NCI-H1694 (cell line): ENCODE measurements at regions not wholly inside any gene's neighbourhood (a gene's known extent, or its start where the extent isn't known, plus 50 kb on each side); places are given as distances from the start of the nearest gene placed in this dataset.
"Not testable (repeated sequence)": the region's sequence is repeated elsewhere in the genome, so short reads cannot be mapped to it uniquely, and the experiment has no call there.

ENCODE experiments used
- DNase-seq: peaks from one replicate; lab custom pipeline; 2025; lab: John Stamatoyannopoulos, UW

DNA sequence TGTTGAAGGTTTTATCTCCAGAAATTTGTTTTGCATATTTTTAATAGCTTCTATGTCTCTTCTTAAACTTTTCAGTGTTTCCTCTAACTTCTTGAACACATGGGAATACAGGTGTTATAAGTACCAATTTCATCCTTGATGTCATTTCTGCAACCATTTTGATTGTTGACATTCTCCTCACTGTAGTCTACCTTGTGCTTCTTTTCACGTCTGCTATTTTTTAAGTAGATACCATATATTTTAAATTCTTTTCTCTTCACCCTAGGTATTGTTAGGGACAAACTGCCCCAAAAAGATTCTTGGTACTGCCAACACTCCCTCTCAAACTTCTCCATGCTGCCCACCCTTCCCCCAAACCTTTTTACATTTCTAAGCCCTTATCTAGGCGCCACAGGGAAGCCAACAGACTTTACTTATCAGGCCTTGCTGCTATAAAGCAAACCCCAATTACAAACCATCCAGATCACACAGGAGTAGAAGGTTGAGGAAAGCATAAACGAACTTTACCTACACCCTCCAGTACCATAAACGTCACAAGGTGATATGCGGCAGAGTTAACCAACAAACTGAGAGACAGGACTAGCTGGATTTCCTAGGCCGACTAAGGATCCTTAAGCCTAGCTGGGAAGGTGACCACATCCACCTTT lies 1165.3 kb downstream of the TAF11L14 start:
- no peak for DNase-seq

- no peak for DNase-seq
These were observed 1166.2 kb downstream of the TAF11L14 start for GRCh38 chr5:18800293-18801025.

DNA sequence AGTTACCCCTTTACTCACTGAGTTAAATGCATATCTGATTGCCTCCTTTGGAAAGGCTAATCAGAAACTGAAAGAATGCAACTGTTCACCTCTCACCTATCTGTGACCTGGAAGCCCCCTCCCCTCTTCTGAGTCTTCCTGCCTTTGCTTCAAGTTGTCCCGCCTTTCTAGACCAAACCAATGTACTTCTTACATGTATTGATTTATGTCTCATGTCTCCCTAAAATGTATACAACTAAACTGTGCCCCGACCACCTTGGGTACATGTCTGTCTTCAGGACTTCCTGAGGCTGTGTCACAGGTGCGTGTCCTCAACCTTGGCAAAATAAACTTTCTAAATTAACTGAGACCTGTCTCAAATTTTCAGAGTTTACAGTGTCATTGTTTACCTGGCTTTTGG lies 1167.2 kb downstream of the TAF11L14 start:
- DNase-seq: not testable (repeated sequence)

GRCh38 chr5:18802336-18802735 lies 1168.1 kb downstream of the TAF11L14 start:
- DNase-seq: no peak

- no peak for DNase-seq
These were observed 1171.1 kb downstream of the TAF11L14 start for GRCh38 chr5:18805376-18805775.

- DNase-seq: no peak
These were observed 1173.2 kb downstream of the TAF11L14 start for GRCh38 chr5:18807256-18808149.

DNA sequence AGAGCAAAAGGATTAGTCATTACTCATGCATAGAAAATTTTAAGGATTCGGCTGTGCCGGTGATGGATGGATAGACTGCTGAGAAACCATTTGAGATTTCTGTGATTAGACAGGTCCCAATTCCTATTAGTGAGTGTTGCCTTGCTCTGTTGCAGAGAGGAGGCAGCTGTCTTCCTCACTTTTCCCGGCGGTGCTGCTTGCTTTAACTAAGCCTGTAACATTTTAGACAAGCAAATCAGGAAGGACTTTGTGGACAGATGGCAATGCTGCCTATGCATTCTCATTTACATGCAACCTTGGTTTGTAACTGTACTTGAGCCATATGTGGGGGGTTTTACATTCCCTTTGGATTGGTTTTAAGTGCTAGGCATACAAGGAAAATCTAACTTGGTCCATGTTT lies 1176.3 kb downstream of the CDH18 start:
- DNase-seq: peak; percentile 88

GRCh38 chr5:18828351-18828750 lies 1159.6 kb downstream of the CDH18 start:
- no peak for DNase-seq

- DNase-seq: no peak
These were observed 1158.5 kb downstream of the CDH18 start for GRCh38 chr5:18829539-18829938.

DNA sequence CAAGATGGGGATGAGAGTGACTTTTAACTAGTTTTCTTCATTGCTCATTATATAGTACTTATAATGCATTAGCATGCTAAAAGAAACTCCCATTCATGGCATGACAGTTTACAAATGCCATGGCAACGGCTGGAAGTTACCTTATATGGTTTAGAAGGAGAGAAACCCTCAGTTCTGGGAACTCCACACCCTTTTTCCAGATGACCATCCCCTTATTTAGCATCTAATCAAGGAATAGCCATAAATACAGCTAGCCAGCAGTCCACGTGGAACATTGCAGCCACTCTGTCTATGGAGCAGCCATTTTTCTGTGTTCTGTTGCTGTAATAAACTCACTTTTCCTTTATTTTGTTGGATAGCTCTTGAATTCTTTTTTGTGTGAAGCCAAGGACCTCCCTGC lies 1137.8 kb downstream of the CDH18 start:
- no peak for DNase-seq

DNA sequence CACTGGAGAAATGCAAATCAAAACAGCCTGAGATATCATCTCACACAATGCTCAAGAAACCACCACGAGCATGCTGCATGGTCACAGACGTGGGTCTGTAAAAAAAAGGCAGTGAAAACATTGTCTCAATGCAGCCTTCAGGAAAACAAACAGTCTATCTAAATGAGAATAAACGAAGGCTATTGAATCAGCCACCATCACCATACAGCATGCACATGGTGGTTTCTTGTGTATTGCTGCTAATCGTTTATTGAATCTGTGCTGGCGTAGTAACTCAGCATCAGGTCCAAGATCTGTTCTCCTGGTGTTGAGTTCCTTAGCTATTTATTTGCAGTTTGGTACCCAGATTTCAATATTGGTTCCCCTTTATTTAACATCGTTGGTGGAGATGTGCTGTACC lies 1115.0 kb downstream of the CDH18 start:
- DNase-seq: no peak

- no peak for DNase-seq
These were observed 1111.4 kb downstream of the CDH18 start for GRCh38 chr5:18876565-18876964.

DNA sequence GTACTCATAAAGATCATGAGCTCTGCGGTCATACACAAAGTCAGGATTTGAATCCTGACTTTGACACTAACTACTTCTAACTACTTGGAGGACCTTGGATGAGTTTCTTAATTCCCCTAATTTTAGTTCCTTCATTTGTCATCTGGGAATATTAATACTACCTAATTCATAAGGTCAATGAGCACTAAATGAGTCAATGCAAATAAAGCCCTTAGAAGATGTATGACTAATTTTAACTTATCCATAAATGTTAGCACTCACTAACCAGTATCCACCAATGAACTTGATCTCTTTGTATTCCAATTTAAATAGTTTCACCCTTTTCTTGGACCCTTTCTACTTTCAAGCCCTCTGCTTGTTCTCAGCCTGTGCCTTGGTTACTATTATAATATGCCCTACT lies 1106.4 kb downstream of the CDH18 start:
- no peak for DNase-seq

GRCh38 chr5:18882154-18882553 lies 1105.8 kb downstream of the CDH18 start:
- no peak for DNase-seq

- DNase-seq: no peak
These were observed 1099.2 kb downstream of the CDH18 start for GRCh38 chr5:18888821-18889220.

DNA sequence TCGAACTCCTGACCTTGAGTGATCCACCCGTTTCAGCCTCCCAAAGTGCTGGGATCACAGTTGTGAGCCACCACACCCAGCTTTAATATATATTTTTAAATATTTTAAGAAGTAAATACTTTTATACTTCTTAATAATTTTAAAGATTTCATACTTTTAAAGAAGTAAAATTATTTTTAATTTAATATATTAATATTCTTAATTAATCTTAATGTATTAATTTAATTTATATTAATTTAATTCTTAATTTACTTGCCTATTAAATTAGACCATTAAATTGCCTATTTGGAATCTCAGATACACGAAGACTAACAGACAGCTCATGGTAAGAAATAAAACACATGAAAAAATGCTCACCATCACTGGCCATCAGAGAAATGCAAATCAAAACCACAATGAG lies 1087.4 kb downstream of the CDH18 start:
- no peak for DNase-seq

- DNase-seq: no peak
These were observed 1067.0 kb downstream of the CDH18 start for GRCh38 chr5:18920966-18921365.

DNA sequence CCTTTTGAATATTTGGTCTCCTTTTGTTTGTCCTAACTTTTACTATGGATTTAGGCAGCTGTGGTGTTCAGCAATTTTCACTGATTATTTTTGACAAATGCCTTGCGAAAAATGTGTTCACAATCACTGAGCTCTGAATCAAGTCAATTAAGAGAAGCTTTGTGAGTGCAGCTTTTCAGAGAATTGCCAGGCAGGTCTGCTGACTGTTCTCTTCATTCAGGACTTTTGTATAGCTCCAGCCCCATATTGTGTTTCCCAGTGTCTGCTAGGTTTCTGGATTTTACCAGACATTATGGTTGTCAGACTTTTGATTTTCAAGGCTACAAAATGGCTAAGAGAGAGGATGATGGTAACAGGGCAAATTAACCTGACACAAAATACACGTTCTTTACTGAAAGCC lies 1055.9 kb downstream of the CDH18 start:
- DNase-seq: no peak

DNA sequence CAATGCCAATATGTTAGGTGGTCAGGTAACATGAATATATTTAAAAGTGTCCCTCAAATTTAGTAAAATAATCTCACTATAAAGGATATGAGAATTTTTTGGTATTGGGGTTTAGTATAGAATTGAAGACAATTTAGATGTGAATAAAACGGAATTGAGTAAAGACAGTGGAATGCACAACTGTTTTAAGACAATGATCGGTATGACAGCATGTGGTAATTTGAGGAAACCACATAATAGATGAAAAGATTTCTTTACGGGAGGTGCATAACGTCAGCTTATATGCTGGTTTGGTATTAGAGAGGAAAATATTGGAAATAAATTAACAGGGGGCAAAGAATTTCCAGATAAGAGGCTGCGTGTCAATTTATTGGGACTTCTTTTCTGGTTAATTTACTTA lies 1043.2 kb downstream of the CDH18 start:
- DNase-seq: no peak

DNA sequence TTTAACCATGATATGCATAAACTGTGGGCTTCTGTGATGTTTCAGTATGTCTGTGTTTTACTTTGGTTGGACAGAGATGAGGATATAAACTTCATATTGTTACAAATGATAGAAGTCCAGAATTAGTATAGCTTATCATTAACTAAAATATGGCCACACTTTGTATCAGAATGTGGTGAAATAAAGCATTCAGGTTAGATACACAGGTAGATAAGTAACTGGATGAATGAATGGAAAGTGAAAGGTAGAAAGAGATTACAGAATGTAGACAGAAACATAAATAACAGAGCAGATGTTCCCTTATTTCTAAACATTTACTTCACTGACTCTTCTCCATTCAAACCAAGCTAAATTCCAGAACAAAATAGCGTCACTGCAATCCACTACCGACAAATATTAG lies 1033.8 kb downstream of the CDH18 start:
- DNase-seq: no peak

GRCh38 chr5:18959535-18959934 lies 1028.5 kb downstream of the CDH18 start:
- peak; percentile 94 for DNase-seq

- no peak for DNase-seq
These were observed 1026.8 kb downstream of the CDH18 start for GRCh38 chr5:18961234-18961633.

DNA sequence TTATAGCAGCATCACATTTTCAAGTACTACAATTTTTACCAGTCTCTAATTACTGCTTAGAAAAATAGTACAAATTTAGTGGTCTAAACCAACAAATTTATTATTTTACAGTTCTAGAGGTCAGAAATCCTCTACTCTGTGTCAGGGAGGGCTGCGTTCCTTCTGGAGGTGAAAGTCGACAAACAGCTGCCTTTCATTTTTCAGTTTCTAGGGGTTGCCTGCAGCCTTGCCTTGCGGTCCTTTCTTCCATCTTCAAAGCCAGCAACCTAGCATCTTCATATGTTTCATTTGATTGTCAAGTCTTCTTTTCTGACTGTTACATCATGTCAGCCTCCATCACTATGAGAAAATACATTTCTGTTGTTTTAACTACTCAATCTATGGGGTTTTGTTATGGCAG lies 1022.1 kb downstream of the CDH18 start:
- no peak for DNase-seq
